Testis (tissue), 2 donors: ENCODE measurements at regions not wholly inside any gene's neighbourhood (a gene's known extent, or its start where the extent isn't known, plus 50 kb on each side); places are given as distances from the start of the nearest gene placed in this dataset.

ENCODE experiments used
- POLR2A ChIP-seq: fragments of 450-650 bp; IDR thresholded peaks from one replicate; pipeline ENCODE4 v1.6.1; 2017; ENCODE audit warnings: antibody characterized with exemption, mild to moderate bottlenecking, moderate library complexity
- TF ChIP-seq, protein P1 (sequence below), 3 experiments: fragments of 450-650 bp in 2 of 3; fragments of 200-600 bp in 1 of 3; sonication (generic) in 1 of 3; IDR thresholded peaks; one replicate each; pipeline ENCODE4 v1.5.1; 2016 to 2019; ENCODE audit warnings: antibody characterized with exemption in 3 of 3, mild to moderate bottlenecking in 2 of 3, moderate library complexity in 1 of 3

DNA sequence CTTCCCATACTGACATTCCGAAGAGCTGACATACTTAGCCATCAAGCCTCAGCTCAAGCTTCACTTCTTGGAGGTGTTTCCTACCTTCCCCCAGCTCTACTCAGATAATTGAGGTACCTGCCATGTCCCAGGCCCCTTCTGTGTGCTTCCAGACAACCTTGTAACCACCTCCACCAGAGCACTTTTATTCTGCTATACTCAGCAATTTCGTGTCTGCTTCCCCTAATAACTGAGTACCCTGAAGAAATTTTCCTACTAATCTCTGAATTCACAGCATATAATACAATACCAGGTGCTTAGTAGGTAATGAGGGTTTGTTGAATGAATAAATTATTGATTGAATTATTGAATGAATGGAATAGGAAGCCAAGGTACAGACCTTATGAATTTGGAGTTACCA is 605.5 kb downstream of the MID1IP1 start:
- TF ChIP-seq, protein P1, sequence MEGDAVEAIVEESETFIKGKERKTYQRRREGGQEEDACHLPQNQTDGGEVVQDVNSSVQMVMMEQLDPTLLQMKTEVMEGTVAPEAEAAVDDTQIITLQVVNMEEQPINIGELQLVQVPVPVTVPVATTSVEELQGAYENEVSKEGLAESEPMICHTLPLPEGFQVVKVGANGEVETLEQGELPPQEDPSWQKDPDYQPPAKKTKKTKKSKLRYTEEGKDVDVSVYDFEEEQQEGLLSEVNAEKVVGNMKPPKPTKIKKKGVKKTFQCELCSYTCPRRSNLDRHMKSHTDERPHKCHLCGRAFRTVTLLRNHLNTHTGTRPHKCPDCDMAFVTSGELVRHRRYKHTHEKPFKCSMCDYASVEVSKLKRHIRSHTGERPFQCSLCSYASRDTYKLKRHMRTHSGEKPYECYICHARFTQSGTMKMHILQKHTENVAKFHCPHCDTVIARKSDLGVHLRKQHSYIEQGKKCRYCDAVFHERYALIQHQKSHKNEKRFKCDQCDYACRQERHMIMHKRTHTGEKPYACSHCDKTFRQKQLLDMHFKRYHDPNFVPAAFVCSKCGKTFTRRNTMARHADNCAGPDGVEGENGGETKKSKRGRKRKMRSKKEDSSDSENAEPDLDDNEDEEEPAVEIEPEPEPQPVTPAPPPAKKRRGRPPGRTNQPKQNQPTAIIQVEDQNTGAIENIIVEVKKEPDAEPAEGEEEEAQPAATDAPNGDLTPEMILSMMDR (IDR thresholded peaks at IDR 0.05) = no peak
- TF ChIP-seq POLR2A = no peak
